B cell (primary cell): ENCODE measurements at regions not wholly inside any gene's neighbourhood (a gene's known extent, or its start where the extent isn't known, plus 50 kb on each side); places are given as distances from the start of the nearest gene placed in this dataset.

Experiments
- ATAC-seq: fragments of 200-7000 bp; cut with Tn5 transposase; one replicate; pipeline ENCODE4 v1.10.0; 2021; ENCODE audit warnings: low read depth, mild to moderate bottlenecking, moderate number of reproducible peaks, moderate library complexity
- CTCF ChIA-PET: fragments of 350-600 bp; sonication (Branson Sonifier 250); formaldehyde crosslinking; loops from one replicate; lab custom pipeline; 2021; ENCODE audit warnings: antibody characterized with exemption, inconsistent platforms; lab: Charles Lee
- POLR2A ChIA-PET: fragments of 350-600 bp; sonication (Branson Sonifier 250); formaldehyde crosslinking; loops from one replicate; lab custom pipeline; 2021; ENCODE audit warnings: antibody characterized with exemption; lab: Charles Lee
- DNase-seq: peaks from one replicate; pipeline ENCODE4 v3.0.0; 2013
- H2AFZ ChIP-seq: 2 replicates; pipeline ENCODE4 v1.6.1; 2012; ENCODE audit warnings: mild to moderate bottlenecking, low read depth, low read length; ENCODE audit not compliant: insufficient read depth, poor library complexity, severe bottlenecking
- H3K27ac ChIP-seq, 2 donors: 1 replicate in 1 of 2; 2 replicates in 1 of 2; pipeline ENCODE4 v1.5.1; 2012 to 2013; ENCODE audit warnings: low read length in 2 of 2, mild to moderate bottlenecking in 2 of 2, moderate library complexity in 1 of 2
- H3K27me3 ChIP-seq, 4 experiments: fragments of 200-600 bp in 1 of 4; sonication (generic) in 1 of 4; replicated peaks in 1 of 4; 1 replicate in 2 of 4; 2 replicates in 2 of 4; pipeline versions ENCODE4 v1.6.1 to v1.7.0; 2013 to 2016; ENCODE audit warnings: low read length in 3 of 4, mild to moderate bottlenecking in 2 of 4, mixed read lengths in 1 of 4, moderate library complexity in 1 of 4; ENCODE audit not compliant: insufficient read depth in 4 of 4, control insufficient read depth in 3 of 4; ENCODE audit errors: control extremely low read depth in 1 of 4
- H3K36me3 ChIP-seq, 2 experiments: replicated peaks in 1 of 2; 1 replicate in 1 of 2; 2 replicates in 1 of 2; pipeline versions ENCODE4 v1.6.1 to v1.7.1; 2013; ENCODE audit warnings: low read length in 1 of 2; ENCODE audit not compliant: insufficient read depth in 2 of 2, control insufficient read depth in 1 of 2; ENCODE audit errors: control extremely low read depth in 1 of 2, extremely low read depth in 1 of 2
- H3K4me1 ChIP-seq, 2 donors: fragments of 200-600 bp in 1 of 2; sonication (generic) in 1 of 2; 1 replicate in 1 of 2; 2 replicates in 1 of 2; pipeline versions ENCODE4 v1.5.1 to v1.6.1; 2013 to 2017; ENCODE audit warnings: low read length in 2 of 2; ENCODE audit not compliant: control insufficient read depth in 2 of 2, insufficient read depth in 2 of 2
- H3K4me2 ChIP-seq: replicated peaks from 2 replicates; pipeline ENCODE3; 2012; ENCODE audit warnings: mild to moderate bottlenecking, low read depth, low read length; ENCODE audit not compliant: poor library complexity, severe bottlenecking
- H3K4me3 ChIP-seq, 5 experiments: fragments of 200-600 bp in 1 of 5; sonication (generic) in 1 of 5; 1 replicate in 3 of 5; 2 replicates in 2 of 5; pipeline versions ENCODE4 v1.5.1 to v1.7.0; 2011 to 2016; ENCODE audit warnings: low read length in 4 of 5, mild to moderate bottlenecking in 4 of 5, low read depth in 2 of 5, control low read depth in 1 of 5, moderate library complexity in 1 of 5; ENCODE audit not compliant: insufficient read depth in 1 of 5; ENCODE audit errors: control extremely low read depth in 1 of 5, extremely low read depth in 1 of 5
- H3K79me2 ChIP-seq: fragments of 200-600 bp; sonication (generic); one replicate; pipeline ENCODE4 v1.6.0; 2016; ENCODE audit warnings: low read length; ENCODE audit not compliant: control insufficient read depth, insufficient read depth
- H3K9ac ChIP-seq: fragments of 200-600 bp; sonication (generic); 2 replicates; pipeline ENCODE4 v1.6.1; 2017; ENCODE audit warnings: mild to moderate bottlenecking, low read length, moderate library complexity
- H3K9me3 ChIP-seq, 3 donors: one replicate each; pipeline versions ENCODE4 v1.6.1 to v1.7.1; 2013; ENCODE audit warnings: low read length in 2 of 3; ENCODE audit not compliant: control insufficient read depth in 2 of 3, insufficient read depth in 1 of 3; ENCODE audit errors: control extremely low read depth in 1 of 3
- H4K20me1 ChIP-seq: 2 replicates; pipeline ENCODE4 v1.6.0; 2012; ENCODE audit warnings: mild to moderate bottlenecking, low read length; ENCODE audit not compliant: insufficient read depth, control insufficient read depth, poor library complexity, severe bottlenecking
- H3K27ac Mint-ChIP-seq: one replicate; pipeline ENCODE4 v1.8.0; 2021; ENCODE audit warnings: mixed read lengths
- H3K27me3 Mint-ChIP-seq: one replicate; pipeline ENCODE4 v1.8.0; 2021; ENCODE audit warnings: mixed read lengths
- H3K4me1 Mint-ChIP-seq: one replicate; pipeline ENCODE4 v1.8.0; 2021; ENCODE audit warnings: mixed read lengths
- H3K4me3 Mint-ChIP-seq: one replicate; pipeline ENCODE4 v1.8.0; 2021; ENCODE audit warnings: mixed read lengths
- H3K9me3 Mint-ChIP-seq: one replicate; pipeline ENCODE4 v1.8.0; 2022; ENCODE audit warnings: mixed read lengths; ENCODE audit not compliant: insufficient read depth
- CTCF ChIP-seq: fragments of 200-600 bp; IDR thresholded peaks from one replicate; pipeline ENCODE4 v1.8.0; 2022; ENCODE audit warnings: antibody characterized with exemption, mild to moderate bottlenecking
- EZH2 ChIP-seq: IDR thresholded peaks from 2 replicates; pipeline ENCODE4 v1.6.1; 2012; ENCODE audit warnings: borderline replicate concordance, low read depth, mild to moderate bottlenecking, moderate library complexity, low read length; ENCODE audit not compliant: insufficient read depth, poor library complexity, severe bottlenecking
- WGBS: methylation state at CpG from one replicate; pipeline ENCODE4 v1.1.5; 2013; ENCODE audit warnings: missing lambda C conversion rate; ENCODE audit not compliant: insufficient coverage; 5-methylcytosine and 5-hydroxymethylcytosine counted together
- intact Hi-C: fragments of 100-400 bp; cut with micrococcal nuclease; formaldehyde crosslinking; loops from one replicate; pipeline ENCODE4 v1.10.0; 2022

GRCh38 chr4:77433418-77433733 lies 172.2 kb upstream of the CXCL13 start:
- Histone ChIP-seq H3K4me2 (peak overlapping the region; percentile 17), H3K4me3 (no peak overlapping the region), H3K27me3 (no peaks in the 10 kb centered on the region), H3K9ac (no peak overlapping the region), H4K20me1 (no peaks in the 10 kb centered on the region), H3K27ac (no peak overlapping the region), H3K9me3 (no peaks in the 10 kb centered on the region), H3K36me3 (no peaks in the 10 kb centered on the region), H2AFZ (peak overlapping the region; percentile 30), H3K4me1 (peaks cover 0 to 3% of the 10 kb centered on the region in 2 donors), H3K79me2 (no peaks in the 10 kb centered on the region)
- ChIA-PET CTCF (interaction anchor here (1.0 to 1.8 kb wide), 5 partner anchors 15 to 193 kb away, joined by 3 to 5 read pairs (median 4); no protein-coding TSS in a partner anchor), POLR2A (no interaction called here)
- Mint-ChIP-seq H3K27ac (no peak overlapping the region), H3K4me3 (no peak overlapping the region), H3K27me3 (no peaks in the 10 kb centered on the region), H3K4me1 (peaks cover 6% of the 10 kb centered on the region), H3K9me3 (no peaks in the 10 kb centered on the region)
- TF ChIP-seq EZH2 (no peak), CTCF (peak; percentile 50)
- peak; percentile 52 for DNase-seq
- ATAC-seq = peak; percentile 45
- intact Hi-C loops = loop anchor here (1.0 to 10.0 kb wide), 3 partner anchors 48 to 999 kb away; partner anchors contain the start of gene SHROOM3
- no CpG with 5 or more reads among the region's 2 CpGs for WGBS

- no peak overlapping the region for H3K27ac Mint-ChIP-seq
- ATAC-seq = no peak
- intact Hi-C loops = loop anchor here (10.0 kb wide), 1 partner anchor 1000 kb away; the partner anchor contains the start of gene SHROOM3
These were observed 171.1 kb upstream of the CXCL13 start for GRCh38 chr4:77434299-77435092.

More at GRCh38 chr4:77434299-77435092, 171.1 kb upstream of the CXCL13 start:
- H3K27ac ChIP-seq = no peak overlapping the region
- Mint-ChIP-seq H3K27me3 (no peaks in the 10 kb centered on the region), H3K4me1 (peaks cover 6% of the 10 kb centered on the region), H3K9me3 (no peaks in the 10 kb centered on the region), H3K4me3 (no peak overlapping the region)
- H3K9me3 ChIP-seq = no peaks in the 10 kb centered on the region
- no peak for TF ChIP-seq CTCF
- TF ChIP-seq EZH2 = no peak
- DNase-seq = no peak
- 52% methylated on average over 4 of the region's 10 CpGs for WGBS
- no peaks in the 10 kb centered on the region for H4K20me1 ChIP-seq
- no peak overlapping the region for H3K4me3 ChIP-seq
- CTCF ChIA-PET = interaction anchor here (0.9 to 1.8 kb wide), 6 partner anchors 48 to 194 kb away, joined by 3 to 7 read pairs (median 4); no protein-coding TSS in a partner anchor
- H3K4me1 ChIP-seq = peaks cover 0 to 3% of the 10 kb centered on the region in 2 donors
- no peaks in the 10 kb centered on the region for H3K27me3 ChIP-seq
- no peaks in the 10 kb centered on the region for H3K36me3 ChIP-seq
- H3K9ac ChIP-seq = no peak overlapping the region
- no peaks in the 10 kb centered on the region for H3K79me2 ChIP-seq
- POLR2A ChIA-PET = no interaction called here
- H2AFZ ChIP-seq = no peak overlapping the region
- H3K4me2 ChIP-seq = no peak overlapping the region
